H9 (cell line): ENCODE measurements at regions not wholly inside any gene's neighbourhood (a gene's known extent, or its start where the extent isn't known, plus 50 kb on each side); places are given as distances from the start of the nearest gene placed in this dataset.

ENCODE experiments used
- DNase-seq: peaks from one replicate; pipeline ENCODE4 v3.0.0-alpha.2; 2017
- H2AFZ ChIP-seq: one replicate; pipeline ENCODE4 v1.6.1; 2013; ENCODE audit warnings: mild to moderate bottlenecking, low read length, control low read depth, moderate library complexity
- H2AK5ac ChIP-seq: 2 replicates; pipeline ENCODE4 v1.6.1; 2013; ENCODE audit warnings: low read length, control low read depth, mixed read lengths; ENCODE audit not compliant: insufficient read length
- H2BK120ac ChIP-seq: one replicate; pipeline ENCODE4 v1.6.1; 2013; ENCODE audit warnings: low read depth, mild to moderate bottlenecking, low read length, control low read depth, inconsistent platforms; ENCODE audit not compliant: poor library complexity, severe bottlenecking
- H2BK12ac ChIP-seq: 2 replicates; pipeline ENCODE4 v1.6.1; 2013; ENCODE audit warnings: low read length, control low read depth, mixed read lengths, low read depth; ENCODE audit not compliant: insufficient read length
- H2BK15ac ChIP-seq: 2 replicates; pipeline ENCODE4 v1.6.1; 2013; ENCODE audit warnings: low read depth, low read length, control low read depth
- H2BK20ac ChIP-seq: one replicate; pipeline ENCODE4 v1.6.1; 2013; ENCODE audit warnings: low read depth, mild to moderate bottlenecking, low read length, control low read depth, inconsistent platforms; ENCODE audit not compliant: poor library complexity, severe bottlenecking
- H2BK5ac ChIP-seq: 2 replicates; pipeline ENCODE4 v1.6.1; 2013; ENCODE audit warnings: low read length, control low read depth, mixed read lengths; ENCODE audit not compliant: insufficient read length
- H3K14ac ChIP-seq: 2 replicates; pipeline ENCODE4 v1.6.1; 2013; ENCODE audit warnings: low read length, control low read depth; ENCODE audit not compliant: insufficient read depth
- H3K18ac ChIP-seq: 2 replicates; pipeline ENCODE4 v1.6.1; 2013; ENCODE audit warnings: low read depth, mild to moderate bottlenecking, mixed read lengths, low read length, control low read depth; ENCODE audit not compliant: insufficient read length
- H3K23ac ChIP-seq: 2 replicates; pipeline ENCODE4 v1.6.1; 2013; ENCODE audit warnings: low read length, control low read depth, mixed read lengths, low read depth; ENCODE audit not compliant: insufficient read length
- H3K23me2 ChIP-seq: 2 replicates; pipeline ENCODE4 v1.6.1; 2013; ENCODE audit warnings: low read depth, mild to moderate bottlenecking, mixed read lengths, low read length, control low read depth; ENCODE audit not compliant: insufficient read length, poor library complexity, severe bottlenecking
- H3K27ac ChIP-seq: 2 replicates; pipeline ENCODE4 v1.5.1; 2013; ENCODE audit warnings: low read length, control low read depth, mixed read lengths, low read depth; ENCODE audit not compliant: insufficient read length
- H3K27me3 ChIP-seq: 2 replicates; pipeline ENCODE4 v1.6.1; 2013; ENCODE audit warnings: low read length, control low read depth, inconsistent platforms; ENCODE audit not compliant: insufficient read depth
- H3K4ac ChIP-seq: 2 replicates; pipeline ENCODE4 v1.6.1; 2013; ENCODE audit warnings: low read depth, mild to moderate bottlenecking, control low read depth, inconsistent platforms, low read length, moderate library complexity
- H3K4me1 ChIP-seq: 2 replicates; pipeline ENCODE4 v1.6.1; 2013; ENCODE audit warnings: low read length, control low read depth, inconsistent platforms; ENCODE audit not compliant: insufficient read depth
- H3K4me2 ChIP-seq: 2 replicates; pipeline ENCODE4 v1.6.1; 2013; ENCODE audit warnings: low read length, control low read depth, mixed read lengths; ENCODE audit not compliant: insufficient read length, insufficient read depth
- H3K56ac ChIP-seq: 2 replicates; pipeline ENCODE4 v1.6.1; 2013; ENCODE audit warnings: low read depth, mild to moderate bottlenecking, mixed read lengths, low read length, control low read depth; ENCODE audit not compliant: insufficient read length
- H3K79me1 ChIP-seq: 2 replicates; pipeline ENCODE4 v1.6.1; 2013; ENCODE audit warnings: low read depth, mild to moderate bottlenecking, moderate library complexity, low read length, control low read depth, inconsistent platforms; ENCODE audit not compliant: insufficient read depth, poor library complexity, severe bottlenecking
- H3K79me2 ChIP-seq: 2 replicates; pipeline ENCODE4 v1.6.1; 2013; ENCODE audit warnings: low read length, control low read depth, inconsistent platforms; ENCODE audit not compliant: insufficient read depth
- H3K9ac ChIP-seq: 2 replicates; pipeline ENCODE4 v1.6.1; 2013; ENCODE audit warnings: low read length, control low read depth, mixed read lengths; ENCODE audit not compliant: insufficient read length; ENCODE audit errors: extremely low read depth
- H3K9me3 ChIP-seq: one replicate; pipeline ENCODE4 v1.6.1; 2013; ENCODE audit warnings: low read depth, low read length, inconsistent platforms; ENCODE audit not compliant: control insufficient read depth
- H3T11ph ChIP-seq: one replicate; pipeline ENCODE4 v1.6.1; 2013; ENCODE audit warnings: mild to moderate bottlenecking, low read length, control low read depth, inconsistent platforms
- H4K20me1 ChIP-seq: one replicate; pipeline ENCODE4 v1.6.1; 2013; ENCODE audit not compliant: control insufficient read depth, insufficient read length, insufficient read depth
- H4K5ac ChIP-seq: 2 replicates; pipeline ENCODE4 v1.6.1; 2013; ENCODE audit warnings: low read depth, mild to moderate bottlenecking, mixed read lengths, low read length, control low read depth; ENCODE audit not compliant: insufficient read length
- H4K8ac ChIP-seq: replicated peaks from 2 replicates; pipeline ENCODE4 v1.6.1; 2013; ENCODE audit warnings: low read length, control low read depth, mixed read lengths, low read depth; ENCODE audit not compliant: insufficient read length
- H4K91ac ChIP-seq: 2 replicates; pipeline ENCODE4 v1.6.1; 2013; ENCODE audit warnings: low read depth, mild to moderate bottlenecking, moderate library complexity, mixed read lengths, low read length, control low read depth; ENCODE audit not compliant: insufficient read length
- H3K27ac Mint-ChIP-seq, 3 experiments: 2 replicates in 2 of 3; 3 replicates in 1 of 3; pipeline ENCODE4 v1.8.0; 2020 to 2021; ENCODE audit warnings: mixed read lengths in 3 of 3, mild to moderate bottlenecking in 1 of 3, moderate library complexity in 1 of 3
- H3K27me3 Mint-ChIP-seq: 2 replicates; pipeline ENCODE4 v1.8.0; 2021; ENCODE audit warnings: low read depth, mild to moderate bottlenecking, moderate library complexity, mixed read lengths
- H3K36me3 Mint-ChIP-seq, 3 experiments: 2 replicates in 2 of 3; 3 replicates in 1 of 3; pipeline ENCODE4 v1.8.0; 2020 to 2021; ENCODE audit warnings: low read depth in 3 of 3, mixed read lengths in 3 of 3; ENCODE audit not compliant: insufficient read depth in 1 of 3
- H3K4me1 Mint-ChIP-seq, 2 experiments: 2 replicates each; pipeline ENCODE4 v1.8.0; 2020; ENCODE audit warnings: mixed read lengths in 2 of 2
- H3K4me3 Mint-ChIP-seq, 2 experiments: 2 replicates in 1 of 2; 3 replicates in 1 of 2; pipeline ENCODE4 v1.8.0; 2020 to 2021; ENCODE audit warnings: mild to moderate bottlenecking in 2 of 2, mixed read lengths in 2 of 2, moderate library complexity in 1 of 2
- H3K9me3 Mint-ChIP-seq, 2 experiments: 2 replicates in 1 of 2; 3 replicates in 1 of 2; pipeline ENCODE4 v1.8.0; 2020; ENCODE audit warnings: mild to moderate bottlenecking in 2 of 2, mixed read lengths in 2 of 2, moderate library complexity in 1 of 2
- CTCF ChIP-seq: fragments of 200-600 bp; sonication (generic); conservative IDR thresholded peaks from 3 replicates; pipeline ENCODE4 v1.8.0; 2021; ENCODE audit warnings: antibody characterized with exemption, mild to moderate bottlenecking
- WGBS: extraction: QIAGEN DNeasy Blood & Tissue Kit; methylation state at CpG from one replicate; pipeline ENCODE4 v1.1.7; 2013; ENCODE audit warnings: missing lambda C conversion rate, low lambda C conversion rate, mixed read lengths; ENCODE audit not compliant: insufficient read length; ENCODE audit errors: extremely low coverage; 5-methylcytosine and 5-hydroxymethylcytosine counted together

DNA sequence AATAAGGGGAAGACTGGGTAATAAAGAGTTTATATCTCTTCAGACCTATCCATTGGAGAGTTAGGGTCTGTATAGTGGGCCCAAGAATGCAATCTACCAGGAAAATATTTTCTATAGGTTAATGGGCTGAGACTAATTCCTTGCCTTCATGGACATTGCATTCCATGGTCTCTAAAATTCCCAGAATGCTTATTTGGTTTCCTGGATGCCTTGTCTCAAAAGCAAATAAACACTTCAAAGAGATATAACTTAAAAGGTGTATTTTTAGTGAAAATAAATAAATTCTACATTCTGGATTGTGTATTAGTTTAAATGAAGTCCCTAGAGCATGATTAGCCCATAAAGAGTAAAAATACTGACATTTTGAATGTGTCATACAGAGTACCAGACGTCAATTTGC lies 550.1 kb upstream of the PKN2 start:
- Histone ChIP-seq H3K14ac (no peak overlapping the region), H4K91ac (no peak overlapping the region), H2BK20ac (no peak overlapping the region), H3K56ac (no peak overlapping the region), H3K9me3 (no peaks in the 10 kb centered on the region), H3K18ac (no peak overlapping the region), H2AK5ac (no peak overlapping the region), H2BK5ac (no peak overlapping the region), H3K23ac (no peak overlapping the region), H2AFZ (no peak overlapping the region), H3K27me3 (no peaks in the 10 kb centered on the region), H3K4me2 (no peak overlapping the region), H2BK120ac (no peak overlapping the region), H3K27ac (no peak overlapping the region), H3K9ac (no peak overlapping the region), H3K4ac (no peak overlapping the region), H3K23me2 (no peaks in the 10 kb centered on the region), H2BK12ac (no peak overlapping the region), H3K79me2 (no peaks in the 10 kb centered on the region), H3T11ph (no peak overlapping the region), H3K79me1 (no peaks in the 10 kb centered on the region), H4K20me1 (no peaks in the 10 kb centered on the region), H4K5ac (no peak overlapping the region), H4K8ac (no peak overlapping the region), H3K4me1 (peaks cover 5% of the 10 kb centered on the region; the same call in 1 of the 2 replicates), H2BK15ac (no peak overlapping the region)
- no peak for TF ChIP-seq CTCF
- no peak for DNase-seq
- Mint-ChIP-seq H3K9me3 (peaks cover 9 to 11% of the 10 kb centered on the region in 2 experiments), H3K36me3 (peaks cover 4 to 17% (median 10%) of the 10 kb centered on the region in 3 experiments; a peak in 6 of 7 replicates), H3K4me3 (no peak overlapping the region), H3K4me1 (peaks cover 44 to 50% of the 10 kb centered on the region in 2 experiments), H3K27me3 (no peaks in the 10 kb centered on the region), H3K27ac (peak overlapping the region in 1 of 3 experiments; percentile 93; a peak in 2 of 7 replicates)
- no CpG with 5 or more reads among the region's 1 CpG for WGBS
